LNCAP (cell line): ENCODE measurements at regions not wholly inside any gene's neighbourhood (a gene's known extent, or its start where the extent isn't known, plus 50 kb on each side); places are given as distances from the start of the nearest gene placed in this dataset.

Experiments used
- TF ChIP-seq, protein P1 (sequence below): fragments of 450-650 bp; IDR thresholded peaks from 2 replicates; pipeline ENCODE4 v1.5.1; 2017; ENCODE audit warnings: mild to moderate bottlenecking

DNA sequence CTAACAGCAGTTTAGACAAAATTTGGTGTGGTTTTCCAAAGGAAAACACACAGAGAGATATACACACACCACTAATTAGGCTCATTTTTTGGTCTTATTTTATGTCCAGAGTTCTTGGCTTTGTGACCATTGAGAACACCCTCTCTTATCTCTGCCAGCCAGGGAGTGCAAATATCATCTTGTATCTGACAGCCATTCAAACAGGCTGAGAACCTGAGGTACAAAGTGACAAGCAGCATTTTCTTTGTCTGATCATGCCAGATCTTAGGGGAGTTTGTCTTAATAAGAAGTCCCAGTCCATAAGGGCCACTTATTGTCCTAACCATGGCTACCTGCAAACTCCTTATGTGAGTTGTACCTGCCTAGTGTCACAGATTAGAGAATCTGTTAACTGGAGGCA is 1165.2 kb downstream of the BRINP3 start:
- TF ChIP-seq, protein P1, sequence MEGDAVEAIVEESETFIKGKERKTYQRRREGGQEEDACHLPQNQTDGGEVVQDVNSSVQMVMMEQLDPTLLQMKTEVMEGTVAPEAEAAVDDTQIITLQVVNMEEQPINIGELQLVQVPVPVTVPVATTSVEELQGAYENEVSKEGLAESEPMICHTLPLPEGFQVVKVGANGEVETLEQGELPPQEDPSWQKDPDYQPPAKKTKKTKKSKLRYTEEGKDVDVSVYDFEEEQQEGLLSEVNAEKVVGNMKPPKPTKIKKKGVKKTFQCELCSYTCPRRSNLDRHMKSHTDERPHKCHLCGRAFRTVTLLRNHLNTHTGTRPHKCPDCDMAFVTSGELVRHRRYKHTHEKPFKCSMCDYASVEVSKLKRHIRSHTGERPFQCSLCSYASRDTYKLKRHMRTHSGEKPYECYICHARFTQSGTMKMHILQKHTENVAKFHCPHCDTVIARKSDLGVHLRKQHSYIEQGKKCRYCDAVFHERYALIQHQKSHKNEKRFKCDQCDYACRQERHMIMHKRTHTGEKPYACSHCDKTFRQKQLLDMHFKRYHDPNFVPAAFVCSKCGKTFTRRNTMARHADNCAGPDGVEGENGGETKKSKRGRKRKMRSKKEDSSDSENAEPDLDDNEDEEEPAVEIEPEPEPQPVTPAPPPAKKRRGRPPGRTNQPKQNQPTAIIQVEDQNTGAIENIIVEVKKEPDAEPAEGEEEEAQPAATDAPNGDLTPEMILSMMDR = no peak

DNA sequence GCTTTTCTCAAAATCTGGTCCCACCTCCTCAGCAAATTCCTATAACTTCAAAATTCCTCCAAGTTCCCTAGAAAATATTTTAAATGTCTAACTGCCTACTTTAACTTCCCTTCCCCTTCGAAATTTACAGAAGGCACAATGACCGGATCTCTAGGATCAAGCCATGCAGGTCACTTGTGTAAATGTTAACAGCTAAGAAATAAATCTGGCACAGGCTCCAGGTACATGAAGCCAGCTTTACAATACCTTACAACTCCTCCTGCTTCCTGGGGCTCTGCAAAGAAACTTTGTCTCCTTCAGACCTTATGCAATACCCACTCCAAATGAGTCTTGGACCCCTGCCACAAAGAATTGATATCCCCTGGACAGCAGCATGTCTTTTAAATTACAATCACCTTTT is 1164.2 kb downstream of the BRINP3 start:
- TF ChIP-seq, protein P1 = no peak

DNA sequence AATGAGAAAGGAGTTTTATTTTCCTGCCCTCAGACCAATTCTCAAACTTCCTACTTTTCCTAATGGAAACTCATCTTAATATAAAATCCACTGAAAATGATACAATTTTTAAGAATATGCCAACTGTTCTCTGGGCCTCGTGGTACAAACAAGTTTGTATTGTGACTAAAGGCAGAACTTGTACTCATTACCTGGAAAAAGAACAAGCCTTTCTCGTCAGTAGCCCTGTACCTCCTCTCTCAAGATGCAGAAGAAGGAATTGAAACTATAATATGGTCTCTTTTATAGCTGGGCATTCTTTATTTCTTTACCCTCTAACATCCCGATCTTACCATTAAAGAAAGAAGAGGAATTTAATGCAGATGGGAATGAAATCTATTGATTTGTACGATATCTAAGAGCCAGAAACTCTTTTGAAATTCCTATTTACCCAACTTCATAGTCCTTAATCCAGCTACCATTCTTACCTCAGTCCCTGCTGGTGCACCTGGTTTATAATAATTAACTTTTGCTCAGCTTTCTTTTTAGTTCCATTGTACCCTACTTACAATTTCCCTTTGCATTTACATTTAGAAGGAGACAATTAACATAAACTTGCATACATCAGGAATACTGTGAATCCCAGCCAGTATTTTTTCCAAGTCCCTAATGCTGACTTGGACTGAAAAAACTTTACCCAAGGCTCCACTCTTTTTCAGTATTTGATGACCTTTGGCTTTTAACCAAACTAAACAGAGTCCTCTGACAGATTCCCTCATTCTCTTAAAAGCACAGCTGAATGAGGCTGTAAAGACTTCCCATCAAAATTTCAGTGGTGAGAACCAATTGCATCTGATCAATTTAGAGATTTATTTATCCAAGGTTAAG is 1162.4 kb downstream of the BRINP3 start:
- TF ChIP-seq, protein P1 = no peak

DNA sequence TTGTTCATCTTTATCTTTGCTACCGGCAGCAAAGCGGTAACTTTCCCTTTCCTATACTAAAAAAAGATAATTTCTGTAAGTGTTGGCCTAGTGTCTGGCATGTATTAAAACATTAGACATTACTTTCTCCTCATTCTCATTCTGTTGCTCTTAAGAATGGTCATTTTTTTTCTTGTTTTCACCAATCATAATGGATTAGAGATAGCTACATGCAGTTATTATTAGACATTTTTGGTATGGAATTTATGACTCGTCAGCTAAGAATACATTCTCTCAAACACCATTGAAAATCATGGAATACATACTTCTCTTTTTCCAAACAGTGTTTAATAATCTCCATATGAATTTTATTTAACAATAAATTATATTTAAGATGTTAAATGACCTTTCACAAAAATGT is 1154.6 kb downstream of the BRINP3 start:
- TF ChIP-seq, protein P1 = no peak

DNA sequence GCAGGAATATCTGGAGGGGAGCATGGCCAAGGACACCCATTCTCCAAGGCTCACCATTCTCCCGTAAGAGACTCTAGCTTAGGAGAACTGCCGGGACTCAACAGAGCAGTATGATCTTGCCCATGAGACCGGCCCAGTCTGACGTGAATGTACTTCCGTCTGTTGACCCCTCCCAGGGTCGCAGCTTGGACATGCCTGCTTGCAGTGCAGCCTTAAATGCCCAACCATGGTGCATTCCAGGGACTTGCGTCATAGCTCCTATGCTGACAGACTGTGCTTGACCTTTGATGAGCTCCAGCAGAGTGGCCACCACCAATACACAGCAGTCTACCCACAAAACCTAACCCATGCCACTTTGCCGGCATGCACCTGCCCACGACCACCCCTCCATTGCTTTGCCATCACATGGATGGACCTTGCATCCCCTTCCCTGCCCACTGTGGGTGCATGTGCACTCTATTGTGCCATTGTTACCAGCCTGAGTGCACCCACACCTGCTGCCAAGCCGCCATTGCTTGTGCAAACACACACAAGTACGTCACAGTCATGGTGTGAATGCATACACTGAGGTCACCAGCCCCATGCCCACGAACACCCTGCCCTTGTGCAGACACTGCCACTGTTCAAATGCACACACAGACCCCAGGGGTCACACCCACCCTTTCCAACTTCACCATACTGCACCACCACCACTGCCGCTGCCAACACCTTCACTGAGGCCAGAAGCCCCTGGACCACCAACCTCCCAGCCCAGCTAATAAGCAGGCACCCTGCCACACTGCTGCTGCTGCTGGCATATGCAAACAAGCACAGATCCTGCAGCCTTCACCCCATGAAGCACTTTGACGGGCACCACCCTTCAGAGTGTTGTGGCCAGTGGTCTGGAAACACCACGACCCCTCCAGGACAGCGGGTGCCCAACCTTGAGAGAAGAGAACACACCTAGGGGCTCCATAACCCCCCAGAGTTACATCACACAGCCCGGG is 1141.3 kb downstream of the BRINP3 start:
- TF ChIP-seq, protein P1 = no peak

DNA sequence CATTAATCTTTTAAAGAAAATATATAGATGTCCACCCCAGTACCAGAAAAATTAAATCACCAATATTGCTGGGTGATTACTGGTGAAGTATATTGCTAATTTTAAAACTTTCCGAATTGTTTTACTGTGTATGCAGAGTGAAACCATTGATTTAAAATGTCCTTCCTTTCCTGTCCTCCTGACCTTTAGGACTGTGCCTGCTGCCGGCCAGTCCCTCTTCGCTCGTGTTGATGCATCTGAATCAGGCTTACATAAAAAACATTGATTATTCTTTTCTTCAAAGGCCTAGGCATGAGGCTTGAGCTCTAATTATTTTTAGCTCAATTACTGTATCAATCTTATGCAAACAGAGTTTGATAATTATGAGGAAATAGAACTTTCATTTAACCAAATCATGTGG is 1128.1 kb downstream of the BRINP3 start:
- TF ChIP-seq, protein P1 = no peak

DNA sequence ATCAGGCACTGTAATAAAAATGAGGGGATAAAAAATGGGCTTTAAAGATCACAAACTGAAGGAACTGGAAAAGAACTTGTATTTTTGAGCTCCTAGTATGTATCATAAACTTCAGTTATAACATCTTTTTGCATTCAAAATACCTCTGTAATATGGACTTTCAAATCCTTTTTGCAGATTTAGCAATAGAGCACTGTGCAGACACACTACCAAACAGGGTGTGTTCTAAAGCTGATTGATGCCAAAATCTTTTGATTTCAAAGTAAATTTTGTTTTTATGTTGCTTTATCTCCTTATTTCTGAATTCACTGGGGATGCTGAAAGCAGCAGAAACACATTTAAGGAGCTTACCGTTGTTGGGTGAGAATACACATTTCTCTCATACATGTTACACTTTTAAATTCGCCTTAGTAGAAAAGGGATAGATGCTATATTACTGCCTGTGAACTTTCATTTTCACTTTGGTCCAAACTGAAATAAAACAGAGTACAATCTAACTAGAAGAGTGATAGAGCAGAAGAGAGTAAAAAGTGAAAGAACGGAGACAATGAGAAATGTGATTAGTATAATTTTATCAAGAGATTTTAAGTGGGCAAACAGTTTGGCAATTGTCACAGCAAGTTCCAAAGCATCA is 1126.6 kb downstream of the BRINP3 start:
- TF ChIP-seq, protein P1 = no peak
